Endothelial cell (in vitro differentiated cells): ENCODE measurements at regions not wholly inside any gene's neighbourhood (a gene's known extent, or its start where the extent isn't known, plus 50 kb on each side); places are given as distances from the start of the nearest gene placed in this dataset.

Source experiments
- DNase-seq: peaks from one replicate; pipeline ENCODE4 v3.0.0; 2021; ENCODE audit warnings: low spot score
- H3K27ac Mint-ChIP-seq: one replicate; pipeline ENCODE4 v1.8.0; 2021; ENCODE audit warnings: mixed read lengths, inconsistent platforms; ENCODE audit not compliant: unreplicated experiment
- H3K27me3 Mint-ChIP-seq: one replicate; pipeline ENCODE4 v1.8.0; 2021; ENCODE audit warnings: mild to moderate bottlenecking, moderate library complexity, mixed read lengths, inconsistent platforms; ENCODE audit not compliant: unreplicated experiment
- H3K36me3 Mint-ChIP-seq: one replicate; pipeline ENCODE4 v1.8.0; 2021; ENCODE audit warnings: mild to moderate bottlenecking, low read depth, mixed read lengths, inconsistent platforms; ENCODE audit not compliant: unreplicated experiment
- H3K4me1 Mint-ChIP-seq: one replicate; pipeline ENCODE4 v1.8.0; 2021; ENCODE audit warnings: mild to moderate bottlenecking, mixed read lengths, inconsistent platforms; ENCODE audit not compliant: unreplicated experiment
- H3K4me3 Mint-ChIP-seq: one replicate; pipeline ENCODE4 v1.8.0; 2021; ENCODE audit warnings: mild to moderate bottlenecking, mixed read lengths, inconsistent platforms; ENCODE audit not compliant: unreplicated experiment
- H3K9me3 Mint-ChIP-seq: one replicate; pipeline ENCODE4 v1.8.0; 2021; ENCODE audit warnings: mixed read lengths, inconsistent platforms; ENCODE audit not compliant: unreplicated experiment
- TF ChIP-seq, protein P1 (sequence below): fragments of 200-600 bp; sonication (generic); IDR thresholded peaks from one replicate; pipeline ENCODE4 v1.5.0; 2021; ENCODE audit warnings: antibody characterized with exemption; ENCODE audit not compliant: unreplicated experiment

DNA sequence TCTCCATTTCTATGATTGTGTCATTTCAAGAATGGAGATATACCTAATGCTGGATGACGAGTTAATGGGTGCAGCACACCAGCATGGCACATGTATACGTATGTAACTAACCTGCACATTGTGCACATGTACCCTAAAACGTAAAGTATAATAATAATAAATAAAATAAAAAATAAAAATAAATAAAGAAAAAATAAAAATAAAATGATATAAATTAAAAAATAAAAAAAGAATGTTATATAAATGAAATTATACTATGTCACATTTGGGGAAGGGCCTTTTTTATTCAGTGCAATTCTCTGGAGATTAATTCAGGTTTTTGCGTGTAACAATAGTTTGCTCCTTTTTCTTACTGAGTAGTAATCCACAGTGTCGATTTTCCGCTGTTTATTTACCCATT lies 763.5 kb upstream of the POU3F3 start:
- Mint-ChIP-seq H3K27me3 (no peaks in the 10 kb centered on the region), H3K27ac (no peak overlapping the region), H3K36me3 (no peaks in the 10 kb centered on the region), H3K9me3 (no peaks in the 10 kb centered on the region), H3K4me1 (no peaks in the 10 kb centered on the region), H3K4me3 (no peak overlapping the region)
- TF ChIP-seq, protein P1, sequence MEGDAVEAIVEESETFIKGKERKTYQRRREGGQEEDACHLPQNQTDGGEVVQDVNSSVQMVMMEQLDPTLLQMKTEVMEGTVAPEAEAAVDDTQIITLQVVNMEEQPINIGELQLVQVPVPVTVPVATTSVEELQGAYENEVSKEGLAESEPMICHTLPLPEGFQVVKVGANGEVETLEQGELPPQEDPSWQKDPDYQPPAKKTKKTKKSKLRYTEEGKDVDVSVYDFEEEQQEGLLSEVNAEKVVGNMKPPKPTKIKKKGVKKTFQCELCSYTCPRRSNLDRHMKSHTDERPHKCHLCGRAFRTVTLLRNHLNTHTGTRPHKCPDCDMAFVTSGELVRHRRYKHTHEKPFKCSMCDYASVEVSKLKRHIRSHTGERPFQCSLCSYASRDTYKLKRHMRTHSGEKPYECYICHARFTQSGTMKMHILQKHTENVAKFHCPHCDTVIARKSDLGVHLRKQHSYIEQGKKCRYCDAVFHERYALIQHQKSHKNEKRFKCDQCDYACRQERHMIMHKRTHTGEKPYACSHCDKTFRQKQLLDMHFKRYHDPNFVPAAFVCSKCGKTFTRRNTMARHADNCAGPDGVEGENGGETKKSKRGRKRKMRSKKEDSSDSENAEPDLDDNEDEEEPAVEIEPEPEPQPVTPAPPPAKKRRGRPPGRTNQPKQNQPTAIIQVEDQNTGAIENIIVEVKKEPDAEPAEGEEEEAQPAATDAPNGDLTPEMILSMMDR = no peak
- DNase-seq = no peak

DNA sequence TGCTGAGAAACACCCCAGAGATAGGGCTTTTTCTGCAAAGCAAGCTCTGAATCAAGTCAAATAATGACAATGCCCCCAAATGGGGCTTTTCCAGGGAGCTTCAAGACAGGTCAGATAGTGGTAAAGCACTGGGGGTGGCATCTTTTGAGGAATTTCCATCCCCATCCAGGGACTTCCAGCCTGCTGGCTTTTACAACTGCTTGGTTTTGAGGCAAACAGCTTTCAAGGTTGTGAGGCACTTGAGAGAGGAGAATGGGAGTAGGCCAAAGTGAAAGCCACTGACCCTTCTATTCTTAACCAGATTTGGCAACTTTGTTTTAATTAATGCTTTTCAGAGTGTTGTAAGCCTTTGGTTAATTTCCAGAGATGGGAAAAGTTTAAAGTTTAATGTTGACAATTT lies 762.0 kb upstream of the POU3F3 start:
- Mint-ChIP-seq H3K27ac (no peak overlapping the region), H3K27me3 (no peaks in the 10 kb centered on the region), H3K36me3 (no peaks in the 10 kb centered on the region), H3K4me3 (no peak overlapping the region), H3K4me1 (no peaks in the 10 kb centered on the region), H3K9me3 (no peaks in the 10 kb centered on the region)
- no peak for DNase-seq
- TF ChIP-seq, protein P1 = no peak

DNA sequence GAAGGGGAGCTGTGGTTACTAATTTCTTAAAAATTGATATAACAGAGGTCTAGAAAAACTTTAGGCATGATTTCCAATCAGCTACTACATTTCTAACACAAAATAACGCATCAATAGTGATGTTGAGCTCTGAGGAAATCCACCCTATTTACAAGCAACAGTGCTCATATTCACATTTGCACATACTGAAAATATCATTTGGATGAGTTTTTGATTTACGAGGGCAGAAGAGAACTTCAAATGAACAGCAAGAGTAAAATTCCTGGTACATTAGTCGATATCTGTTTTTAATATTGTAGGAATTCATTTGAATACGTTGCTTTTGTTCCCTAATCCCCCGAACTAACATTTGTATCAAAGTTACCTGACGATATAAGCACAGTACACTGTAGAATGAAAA lies 761.0 kb upstream of the POU3F3 start:
- H3K36me3 Mint-ChIP-seq = no peaks in the 10 kb centered on the region
- H3K27me3 Mint-ChIP-seq = no peaks in the 10 kb centered on the region

DNA sequence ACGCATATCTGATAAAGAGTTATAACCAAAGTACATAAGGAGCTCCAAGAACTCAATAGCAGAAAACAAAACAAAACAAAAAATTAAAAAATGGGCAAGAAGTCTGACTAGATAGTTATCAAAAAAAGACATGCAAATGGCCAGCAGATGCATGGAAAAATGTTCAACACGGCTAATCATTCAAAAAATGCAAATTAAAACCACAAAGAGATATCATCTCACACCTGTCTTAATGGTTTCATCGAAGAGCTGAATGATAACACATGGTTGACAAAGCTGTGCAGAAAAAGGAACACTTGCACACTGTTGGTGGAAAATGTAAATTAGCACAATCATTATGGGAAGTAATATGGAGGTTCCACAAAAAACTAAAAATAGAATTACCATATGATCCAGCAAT lies 751.3 kb upstream of the POU3F3 start:
- no peak overlapping the region for H3K27ac Mint-ChIP-seq
- no peaks in the 10 kb centered on the region for H3K36me3 Mint-ChIP-seq
- H3K27me3 Mint-ChIP-seq = peaks cover 1% of the 10 kb centered on the region
- H3K4me1 Mint-ChIP-seq = no peaks in the 10 kb centered on the region
- TF ChIP-seq, protein P1 = no peak
- no peak for DNase-seq
- no peak overlapping the region for H3K4me3 Mint-ChIP-seq
- no peaks in the 10 kb centered on the region for H3K9me3 Mint-ChIP-seq

More for the DNA sequence above, 761.0 kb upstream of the POU3F3 start:
- no peak overlapping the region for H3K4me3 Mint-ChIP-seq
- TF ChIP-seq, protein P1 = no peak
- H3K27ac Mint-ChIP-seq = no peak overlapping the region
- H3K4me1 Mint-ChIP-seq = no peaks in the 10 kb centered on the region
- no peak for DNase-seq
- no peaks in the 10 kb centered on the region for H3K9me3 Mint-ChIP-seq

DNA sequence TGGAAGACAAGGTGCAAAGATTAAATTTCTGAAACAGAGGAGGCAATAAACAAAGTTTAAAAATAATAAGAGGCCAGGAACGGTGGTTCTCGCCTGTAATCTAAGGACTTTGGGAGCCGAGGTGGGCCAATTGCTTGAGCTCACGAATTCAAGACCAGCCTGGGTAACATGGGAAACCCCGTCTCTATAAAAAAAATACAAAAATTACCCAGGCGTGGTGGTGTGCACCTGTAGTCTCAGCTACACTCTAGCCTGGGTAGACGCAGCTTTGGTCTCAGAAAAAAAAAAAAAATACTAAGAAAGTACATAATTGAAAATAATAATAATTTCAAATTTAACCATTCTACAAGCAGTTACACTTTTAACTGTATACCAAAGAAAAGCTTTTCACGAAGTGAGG lies 744.6 kb upstream of the POU3F3 start:
- Mint-ChIP-seq H3K9me3 (no peaks in the 10 kb centered on the region), H3K27ac (no peak overlapping the region), H3K4me1 (no peaks in the 10 kb centered on the region), H3K4me3 (no peak overlapping the region), H3K27me3 (no peaks in the 10 kb centered on the region), H3K36me3 (no peaks in the 10 kb centered on the region)
- TF ChIP-seq, protein P1 = no peak
- no peak for DNase-seq
